IMR-90 (cell line): ENCODE measurements at regions not wholly inside any gene's neighbourhood (a gene's known extent, or its start where the extent isn't known, plus 50 kb on each side); places are given as distances from the start of the nearest gene placed in this dataset.

Experiments used
- ATAC-seq: fragments of 200-7000 bp; cut with Tn5 transposase; 2 replicates; pipeline ENCODE4 v1.9.1; 2020; ENCODE audit warnings: low read depth, mild to moderate bottlenecking, moderate library complexity
- BruUV-seq: library from RNA; stranded (reverse); fragments of 400-500 nt; replicated peaks from 2 replicates; lab custom pipeline; 2021; lab: Mats Ljungman, UMichigan
- CTCF ChIA-PET: fragments of 300-600 bp; formaldehyde crosslinking; extraction: SDS; loops from one replicate; lab custom pipeline; 2021; ENCODE audit warnings: antibody characterized with exemption; lab: Yijun Ruan, JAX
- POLR2A ChIA-PET: fragments of 300-600 bp; sonication (Branson Sonifier 250); formaldehyde crosslinking; loops from one replicate; lab custom pipeline; 2022; ENCODE audit warnings: antibody characterized with exemption; ENCODE audit not compliant: unreplicated experiment; lab: Charles Lee
- DNase-seq: peaks from one replicate; pipeline ENCODE4 v3.0.0; 2013
- H2AFZ ChIP-seq: replicated peaks from 2 replicates; pipeline ENCODE3; 2013; ENCODE audit warnings: low read length, mild to moderate bottlenecking; ENCODE audit not compliant: poor library complexity
- H2AK5ac ChIP-seq: 2 replicates; pipeline ENCODE4 v1.6.1; 2013; ENCODE audit warnings: low read depth, low read length, inconsistent platforms
- H2AK9ac ChIP-seq: replicated peaks from 2 replicates; pipeline ENCODE3; 2013; ENCODE audit warnings: mild to moderate bottlenecking, low read depth, low read length, moderate library complexity; ENCODE audit not compliant: poor library complexity
- H2BK120ac ChIP-seq: 2 replicates; pipeline ENCODE4 v1.6.1; 2013; ENCODE audit warnings: low read depth, low read length, inconsistent platforms
- H2BK15ac ChIP-seq: 3 replicates; pipeline ENCODE4 v1.6.1; 2013; ENCODE audit warnings: low read depth, low read length, inconsistent platforms
- H2BK20ac ChIP-seq: 2 replicates; pipeline ENCODE4 v1.6.1; 2013; ENCODE audit warnings: low read depth, mild to moderate bottlenecking, inconsistent platforms, low read length, moderate library complexity
- H2BK5ac ChIP-seq: 2 replicates; pipeline ENCODE4 v1.6.1; 2013; ENCODE audit warnings: mild to moderate bottlenecking, low read depth, low read length, inconsistent platforms; ENCODE audit not compliant: poor library complexity, severe bottlenecking
- H3K14ac ChIP-seq: replicated peaks from 2 replicates; pipeline ENCODE4 v1.6.1; 2013; ENCODE audit warnings: low read depth, low read length, inconsistent platforms
- H3K18ac ChIP-seq: 2 replicates; pipeline ENCODE4 v1.6.1; 2013; ENCODE audit warnings: low read depth, low read length, control low read depth
- H3K23ac ChIP-seq: 2 replicates; pipeline ENCODE4 v1.6.1; 2013; ENCODE audit warnings: low read depth, low read length, inconsistent platforms
- H3K27ac ChIP-seq: 2 replicates; pipeline ENCODE4 v1.5.1; 2013; ENCODE audit warnings: mild to moderate bottlenecking, control low read depth, low read length; ENCODE audit not compliant: insufficient read depth
- H3K27me3 ChIP-seq: 2 replicates; pipeline ENCODE4 v1.6.1; 2013; ENCODE audit warnings: low read length; ENCODE audit not compliant: control insufficient read depth, insufficient read depth
- H3K36me3 ChIP-seq: 2 replicates; pipeline ENCODE4 v1.6.1; 2013; ENCODE audit warnings: low read length, mixed read lengths; ENCODE audit not compliant: control insufficient read depth, insufficient read depth
- H3K4ac ChIP-seq: 2 replicates; pipeline ENCODE4 v1.6.1; 2013; ENCODE audit warnings: low read depth, low read length, inconsistent platforms
- H3K4me1 ChIP-seq: 2 replicates; pipeline ENCODE4 v1.6.1; 2013; ENCODE audit warnings: low read length, mixed read lengths; ENCODE audit not compliant: control insufficient read depth, insufficient read depth
- H3K4me2 ChIP-seq: 2 replicates; pipeline ENCODE4 v1.6.1; 2013; ENCODE audit warnings: low read depth, mild to moderate bottlenecking, control low read depth, low read length, moderate library complexity
- H3K4me3 ChIP-seq: 2 replicates; pipeline ENCODE4 v1.5.1; 2013; ENCODE audit warnings: low read depth, mild to moderate bottlenecking, control low read depth, low read length, moderate library complexity; ENCODE audit not compliant: insufficient read depth
- H3K56ac ChIP-seq: 2 replicates; pipeline ENCODE4 v1.6.1; 2013; ENCODE audit warnings: low read length, inconsistent platforms; ENCODE audit not compliant: insufficient read depth; ENCODE audit errors: extremely low read depth
- H3K79me1 ChIP-seq, 2 experiments: 2 replicates each; pipeline ENCODE4 v1.6.1; 2013; ENCODE audit warnings: low read length in 2 of 2, inconsistent platforms in 1 of 2, low read depth in 1 of 2
- H3K9ac ChIP-seq: 2 replicates; pipeline ENCODE4 v1.6.1; 2013; ENCODE audit warnings: low read depth, low read length, control low read depth
- H3K9me1 ChIP-seq: 2 replicates; pipeline ENCODE4 v1.6.1; 2013; ENCODE audit warnings: low read length, inconsistent platforms; ENCODE audit not compliant: insufficient read depth
- H3K9me3 ChIP-seq: 2 replicates; pipeline ENCODE4 v1.6.1; 2013; ENCODE audit warnings: low read length; ENCODE audit not compliant: control insufficient read depth, insufficient read depth
- H4K20me1 ChIP-seq: 2 replicates; pipeline ENCODE4 v1.6.1; 2013; ENCODE audit warnings: low read length, inconsistent platforms; ENCODE audit not compliant: insufficient read depth
- H4K5ac ChIP-seq: 2 replicates; pipeline ENCODE4 v1.6.1; 2013; ENCODE audit warnings: mild to moderate bottlenecking, low read depth, low read length, control low read depth
- H4K8ac ChIP-seq, 2 experiments: 2 replicates each; pipeline ENCODE4 v1.6.1; 2013; ENCODE audit warnings: low read depth in 2 of 2, low read length in 2 of 2, control low read depth in 1 of 2, inconsistent platforms in 1 of 2
- H4K91ac ChIP-seq: 2 replicates; pipeline ENCODE4 v1.6.1; 2013; ENCODE audit warnings: low read depth, low read length, inconsistent platforms; ENCODE audit not compliant: insufficient read depth
- BHLHE40 ChIP-seq: fragments of 150-350 bp; IDR thresholded peaks from 2 replicates; pipeline ENCODE4 v1.6.1; 2016; ENCODE audit warnings: mild to moderate bottlenecking, low read depth, low read length
- CEBPB ChIP-seq: IDR thresholded peaks from 2 replicates; pipeline ENCODE4 v1.6.1; 2012; ENCODE audit warnings: low read depth, low read length, improper control_type of control experiment
- FOS ChIP-seq: fragments of 150-350 bp; IDR thresholded peaks from 2 replicates; pipeline ENCODE4 v1.6.1; 2016; ENCODE audit warnings: low read depth, low read length
- MXI1 ChIP-seq: IDR thresholded peaks from 2 replicates; pipeline ENCODE4 v1.6.1; 2012; ENCODE audit warnings: low read depth, mild to moderate bottlenecking, low read length, moderate library complexity, borderline replicate concordance
- POLR2A ChIP-seq: IDR thresholded peaks from 2 replicates; pipeline ENCODE4 v1.6.1; 2012; ENCODE audit warnings: mild to moderate bottlenecking, low read depth, low read length
- WGBS, 2 experiments: methylation state at CpG; one replicate each; pipeline versions ENCODE4 v1.1.5 to v1.1.7; 2013; ENCODE audit warnings: missing lambda C conversion rate in 2 of 2; ENCODE audit not compliant: insufficient read length in 1 of 2; ENCODE audit errors: extremely low coverage in 2 of 2; 5-methylcytosine and 5-hydroxymethylcytosine counted together
- dilution Hi-C: fragments of 300-500 bp; cut with HindIII; formaldehyde crosslinking; loops from one replicate; pipeline ENCODE4 v1.14.3; 2018; ENCODE audit warnings: low sequenced_read_pairs; ENCODE audit not compliant: unreplicated experiment
- in situ Hi-C: fragments of 300-500 bp; cut with MboI; formaldehyde crosslinking; loops from 3 replicates; pipeline ENCODE4 v1.14.3; 2019; ENCODE audit warnings: low sequenced_read_pairs, inconsistent platforms, mixed read lengths
- intact Hi-C: fragments of 100-400 bp; cut with micrococcal nuclease; formaldehyde crosslinking; loops from 2 replicates; pipeline ENCODE4 v1.10.0; 2022

DNA sequence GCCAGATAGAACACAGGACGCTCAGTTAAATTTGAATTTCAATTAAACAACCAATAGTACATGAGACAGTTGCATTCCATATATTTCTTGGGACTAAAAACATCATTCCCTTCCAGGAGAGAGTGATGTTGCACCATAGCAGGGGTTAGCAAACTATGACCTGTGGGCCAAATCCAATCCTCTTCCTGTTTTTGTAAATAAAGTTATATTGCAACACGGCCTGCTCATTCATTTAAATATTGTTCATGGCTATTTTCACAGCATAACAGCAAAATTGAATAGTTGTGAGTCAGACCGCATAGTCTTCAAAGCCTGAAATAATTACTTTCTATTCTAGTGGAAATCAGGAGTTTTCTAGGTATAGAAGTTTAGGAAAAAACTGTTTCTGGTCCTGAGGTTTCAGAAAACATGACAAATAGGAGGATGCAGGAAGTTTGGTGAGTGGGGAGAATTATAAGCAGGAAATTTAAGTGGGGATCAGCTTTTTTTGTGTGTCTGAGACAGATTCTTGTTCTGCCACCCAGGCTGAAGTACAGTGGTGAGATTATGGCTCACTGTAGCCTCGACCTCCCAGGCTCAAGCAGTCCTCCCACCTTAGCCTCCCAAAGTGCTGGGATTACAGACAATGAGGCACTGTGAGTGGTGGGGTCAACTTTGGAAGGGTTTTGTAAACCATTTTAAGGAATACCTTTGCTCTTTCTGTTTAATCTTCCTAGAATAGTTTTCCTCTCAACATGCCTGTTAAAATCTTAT lies 131.5 kb downstream of the SOCS6 start:
- Histone ChIP-seq H3K56ac (peak overlapping the region; percentile 77), H3K4me2 (peak overlapping the region; percentile 76), H3K9ac (no peak overlapping the region; the same call in 1 of the 2 replicates), H3K27ac (peak overlapping the region; percentile 94), H2BK120ac (peak overlapping the region; percentile 89), H4K20me1 (no peaks in the 10 kb centered on the region), H2BK5ac (peak overlapping the region; percentile 91), H4K5ac (peak overlapping the region; percentile 87), H2AFZ (peak overlapping the region; percentile 39), H2BK15ac (peak overlapping the region; percentile 94; the same call in 2 of the 3 replicates), H2AK5ac (peak overlapping the region; percentile 96), H3K9me1 (peaks cover 16% of the 10 kb centered on the region), H3K79me1 (peaks cover 0 to 6% of the 10 kb centered on the region in 2 experiments; a peak in 2 of 4 replicates), H2AK9ac (no peak overlapping the region), H3K4me1 (peaks cover 17% of the 10 kb centered on the region), H3K14ac (peak overlapping the region; percentile 89; the same call in 1 of the 2 replicates), H3K23ac (peak overlapping the region; percentile 88), H3K9me3 (no peaks in the 10 kb centered on the region), H3K4ac (peak overlapping the region; percentile 95), H4K8ac (peak overlapping the region; percentile 58 to 93), H4K91ac (peak overlapping the region; percentile 94), H2BK20ac (peak overlapping the region; percentile 79), H3K27me3 (no peaks in the 10 kb centered on the region), H3K18ac (peak overlapping the region; percentile 97), H3K4me3 (no peak overlapping the region), H3K36me3 (no peaks in the 10 kb centered on the region)
- ChIA-PET CTCF (interaction anchor here (0.6 kb wide), 1 partner anchor 133 kb away, joined by 3 read pairs; no protein-coding TSS in a partner anchor), POLR2A (no interaction called here)
- no TSS peak for BruUV-seq
- dilution Hi-C loops: no loop called here
- DNase-seq (peak; percentile 71), ATAC-seq (peak; percentile 42)
- TF ChIP-seq BHLHE40 (no peak), CEBPB (peak; percentile 94), POLR2A (no peak), MXI1 (no peak), FOS (peak; percentile 26; the same call in 1 of the 2 replicates)
- intact Hi-C loops: no loop called here
- in situ Hi-C loops: no loop called here
- WGBS, 2 experiments: no CpG with 5 or more reads among the region's 4 CpGs
